Transverse colon (tissue), 4 donors: ENCODE measurements at regions not wholly inside any gene's neighbourhood (a gene's known extent, or its start where the extent isn't known, plus 50 kb on each side); places are given as distances from the start of the nearest gene placed in this dataset.
"Not testable (repeated sequence)": the region's sequence is repeated elsewhere in the genome, so short reads cannot be mapped to it uniquely, and the experiment has no call there.

Experiments used
- DNase-seq: peaks from one replicate; pipeline ENCODE4 v3.0.0-alpha.2; 2019
- H3K27ac ChIP-seq, 4 donors: fragments of 200-600 bp; sonication (generic); 2 replicates each; pipeline ENCODE4 v1.5.1; 2016 to 2018; ENCODE audit warnings: inconsistent platforms in 4 of 4
- H3K27me3 ChIP-seq: fragments of 200-600 bp; sonication (generic); 2 replicates; pipeline ENCODE4 v1.5.1; 2017; ENCODE audit warnings: inconsistent platforms
- H3K36me3 ChIP-seq, 4 donors: fragments of 200-600 bp; sonication (generic); 2 replicates each; pipeline ENCODE4 v1.5.1; 2017 to 2019; ENCODE audit warnings: inconsistent platforms in 4 of 4
- H3K4me1 ChIP-seq, 4 donors: fragments of 200-600 bp; sonication (generic); 2 replicates each; pipeline ENCODE4 v1.5.1; 2017 to 2020; ENCODE audit warnings: inconsistent platforms in 4 of 4
- H3K4me3 ChIP-seq, 4 donors: fragments of 200-600 bp; sonication (generic); 1 replicate in 1 of 4; 2 replicates in 3 of 4; pipeline versions ENCODE4 v1.5.1 to v1.6.1; 2017 to 2019; ENCODE audit warnings: inconsistent platforms in 4 of 4
- H3K9me3 ChIP-seq, 2 donors: fragments of 200-600 bp; sonication (generic); 2 replicates each; pipeline ENCODE4 v1.5.1; 2017 to 2019; ENCODE audit warnings: inconsistent platforms in 2 of 2
- EP300 ChIP-seq: sonication (generic); formaldehyde crosslinking; IDR thresholded peaks from one replicate; pipeline ENCODE4 v1.6.1; 2017; ENCODE audit warnings: antibody characterized with exemption, low read depth
- POLR2A ChIP-seq: fragments of 450-650 bp; IDR thresholded peaks from one replicate; pipeline ENCODE4 v1.6.1; 2016; ENCODE audit warnings: antibody characterized with exemption, mild to moderate bottlenecking, moderate library complexity
- POLR2AphosphoS5 ChIP-seq, 3 donors: sonication (generic); formaldehyde crosslinking; IDR thresholded peaks; one replicate each; pipeline ENCODE4 v1.6.1; 2016; ENCODE audit warnings: antibody characterized with exemption in 3 of 3
- WGBS, 2 donors: methylation state at CpG; one replicate each; pipeline ENCODE4 v1.1.5; 2018; ENCODE audit warnings: low coverage in 1 of 2; 5-methylcytosine and 5-hydroxymethylcytosine counted together
- in situ Hi-C, 4 donors: fragments of 200-750 bp; cut with MboI; loops; one replicate each; pipeline versions ENCODE4 v1.15.0 to v1.15.1; 2017; ENCODE audit warnings: low sequenced_read_pairs in 3 of 4, low pct_ligation_motif_present in 1 of 4, low pct_unique_long_range_greater_than_20kb in 1 of 4
- intact Hi-C: fragments of 100-400 bp; cut with DNase I; formaldehyde crosslinking; loops from one replicate; pipeline ENCODE4 v1.15.1; 2023; ENCODE audit warnings: low total_unique reads
- TF ChIP-seq, protein P1 (sequence below), 5 experiments: fragments of 200-600 bp in 3 of 5; fragments of 450-650 bp in 2 of 5; sonication (generic) in 3 of 5; IDR thresholded peaks; 1 replicate in 2 of 5; 2 replicates in 3 of 5; pipeline ENCODE4 v1.5.1; 2016 to 2017; ENCODE audit warnings: antibody characterized with exemption in 5 of 5, inconsistent platforms in 3 of 5, mild to moderate bottlenecking in 2 of 5, moderate library complexity in 1 of 5

DNA sequence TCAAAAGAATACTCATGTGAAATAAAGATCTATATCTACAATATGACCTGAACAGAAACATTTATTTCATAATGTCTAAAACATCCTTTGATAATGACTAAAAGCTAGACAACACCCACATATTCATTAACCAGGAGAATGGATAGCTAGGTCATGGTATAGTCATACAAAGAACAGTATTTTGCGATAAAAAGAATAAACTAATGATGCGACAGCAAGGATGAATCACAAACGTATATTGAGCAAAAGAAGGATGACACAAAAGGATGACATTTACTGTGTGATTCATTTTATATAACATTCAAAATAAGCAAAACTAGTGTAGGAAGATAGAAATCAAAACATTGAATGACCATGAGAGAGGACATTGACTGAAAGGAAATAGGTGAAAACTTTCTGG, 1233.1 kb downstream of the OTOL1 start:
- Histone ChIP-seq H3K36me3 (no peaks in the 10 kb centered on the region), H3K27ac (no peak overlapping the region), H3K4me1 (no peaks in the 10 kb centered on the region), H3K27me3 (no peaks in the 10 kb centered on the region), H3K9me3 (no peaks in the 10 kb centered on the region), H3K4me3 (no peak overlapping the region)
- in situ Hi-C loops (no loop called here), intact Hi-C loops (no loop called here)
- TF ChIP-seq EP300 (no peak), POLR2AphosphoS5 (IDR thresholded peaks at IDR 0.05) (no peak), POLR2A (no peak)
- TF ChIP-seq, protein P1, sequence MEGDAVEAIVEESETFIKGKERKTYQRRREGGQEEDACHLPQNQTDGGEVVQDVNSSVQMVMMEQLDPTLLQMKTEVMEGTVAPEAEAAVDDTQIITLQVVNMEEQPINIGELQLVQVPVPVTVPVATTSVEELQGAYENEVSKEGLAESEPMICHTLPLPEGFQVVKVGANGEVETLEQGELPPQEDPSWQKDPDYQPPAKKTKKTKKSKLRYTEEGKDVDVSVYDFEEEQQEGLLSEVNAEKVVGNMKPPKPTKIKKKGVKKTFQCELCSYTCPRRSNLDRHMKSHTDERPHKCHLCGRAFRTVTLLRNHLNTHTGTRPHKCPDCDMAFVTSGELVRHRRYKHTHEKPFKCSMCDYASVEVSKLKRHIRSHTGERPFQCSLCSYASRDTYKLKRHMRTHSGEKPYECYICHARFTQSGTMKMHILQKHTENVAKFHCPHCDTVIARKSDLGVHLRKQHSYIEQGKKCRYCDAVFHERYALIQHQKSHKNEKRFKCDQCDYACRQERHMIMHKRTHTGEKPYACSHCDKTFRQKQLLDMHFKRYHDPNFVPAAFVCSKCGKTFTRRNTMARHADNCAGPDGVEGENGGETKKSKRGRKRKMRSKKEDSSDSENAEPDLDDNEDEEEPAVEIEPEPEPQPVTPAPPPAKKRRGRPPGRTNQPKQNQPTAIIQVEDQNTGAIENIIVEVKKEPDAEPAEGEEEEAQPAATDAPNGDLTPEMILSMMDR (IDR thresholded peaks at IDR 0.05): no peak
- WGBS, 2 donors: 82 to 94% methylated on average over 3 of the region's 3 CpGs
- no peak for DNase-seq

DNA sequence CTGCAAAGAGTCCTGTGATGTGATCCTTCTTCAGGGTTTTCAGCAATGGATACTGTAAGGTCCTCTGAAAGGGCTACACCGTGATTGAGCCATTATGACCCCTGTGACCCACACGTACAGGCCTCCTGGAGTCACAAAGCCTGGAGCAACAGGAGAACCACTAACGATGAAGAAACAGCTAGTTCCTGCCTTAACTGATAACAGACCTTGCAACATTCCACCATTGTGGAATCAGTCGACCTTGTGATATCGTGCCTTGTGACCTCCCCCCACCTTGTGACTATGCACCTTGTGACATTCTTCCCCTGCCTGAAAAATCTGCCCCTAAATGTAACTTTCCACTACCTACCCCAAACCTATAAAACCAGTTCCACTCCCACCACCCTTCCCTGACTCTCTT, 1235.4 kb downstream of the OTOL1 start:
- H3K4me1 ChIP-seq, H3K36me3 ChIP-seq, H3K27me3 ChIP-seq, H3K9me3 ChIP-seq, H3K27ac ChIP-seq, DNase-seq, in situ Hi-C loops, intact Hi-C loops, H3K4me3 ChIP-seq: not testable (repeated sequence)
- WGBS, 2 donors: 80 to 85% methylated on average over 1 to 5 of the region's 5 CpGs

DNA sequence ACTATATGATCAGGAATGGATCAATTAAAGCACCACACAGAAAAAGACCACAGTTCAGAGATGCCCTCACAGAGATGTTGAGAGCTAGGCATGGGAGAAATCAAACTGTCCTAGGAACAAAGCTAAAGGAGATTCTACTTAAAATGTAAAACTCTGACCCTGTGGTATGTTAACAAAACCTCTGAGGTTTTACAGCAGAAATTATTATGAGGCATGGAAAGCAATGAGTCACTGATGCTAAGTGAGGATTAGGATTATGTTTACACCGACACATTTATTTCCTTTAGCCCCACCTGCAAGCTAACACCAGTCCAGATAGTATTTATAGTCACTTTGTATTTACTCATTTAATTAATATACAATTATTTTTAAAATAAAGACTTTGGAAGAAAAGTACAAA, 1242.2 kb downstream of the OTOL1 start:
- TF ChIP-seq POLR2A: no peak
- no peak for TF ChIP-seq EP300
- no peak for TF ChIP-seq POLR2AphosphoS5 (IDR thresholded peaks at IDR 0.05)
- TF ChIP-seq, protein P1 (IDR thresholded peaks at IDR 0.05): no peak
- Histone ChIP-seq H3K36me3 (no peaks in the 10 kb centered on the region), H3K4me1 (no peaks in the 10 kb centered on the region), H3K4me3 (no peak overlapping the region), H3K27me3 (no peaks in the 10 kb centered on the region), H3K9me3 (no peaks in the 10 kb centered on the region), H3K27ac (no peak overlapping the region)
- in situ Hi-C loops (no loop called here), intact Hi-C loops (no loop called here)
- no peak for DNase-seq
- 59 to 71% methylated on average over 1 of the region's 1 CpG for WGBS, 2 donors

DNA sequence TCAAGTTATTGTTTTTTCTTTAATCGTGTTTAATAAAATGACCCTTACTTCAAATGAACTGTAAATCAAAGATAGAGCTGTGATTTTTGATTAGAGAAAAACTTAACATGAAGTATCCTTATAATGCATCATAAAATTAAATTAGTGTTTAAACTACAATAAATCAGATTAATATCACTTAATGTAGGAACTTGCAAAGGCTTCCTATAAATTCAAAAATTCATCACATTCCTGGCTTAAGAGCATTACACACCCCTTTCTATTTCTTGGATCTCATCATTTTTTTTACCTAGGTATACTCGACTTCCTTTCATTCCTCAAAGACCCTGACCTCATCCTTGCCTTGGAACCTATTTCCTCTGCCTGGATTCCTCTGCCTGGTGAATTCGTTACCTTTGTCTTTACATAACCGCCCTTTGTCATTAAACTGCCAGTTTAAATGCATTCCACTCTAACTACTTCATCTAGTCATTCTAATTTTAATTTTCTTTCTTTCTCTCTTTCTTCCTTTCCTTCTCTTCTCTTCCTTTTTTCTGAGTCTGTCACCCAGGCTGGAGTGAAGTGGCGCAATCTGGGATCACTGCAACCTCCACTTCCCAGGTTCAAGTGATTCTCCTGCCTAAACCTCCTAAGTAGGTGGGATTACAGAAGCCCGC, 1244.5 kb downstream of the OTOL1 start:
- Histone ChIP-seq H3K4me3 (no peak overlapping the region), H3K9me3 (no peaks in the 10 kb centered on the region), H3K27ac (no peak overlapping the region), H3K36me3 (no peaks in the 10 kb centered on the region), H3K27me3 (no peaks in the 10 kb centered on the region), H3K4me1 (no peaks in the 10 kb centered on the region)
- TF ChIP-seq POLR2A: no peak
- no peak for DNase-seq
- 74 to 78% methylated on average over 3 to 6 of the region's 6 CpGs for WGBS, 2 donors
- in situ Hi-C loops (no loop called here), intact Hi-C loops (no loop called here)

DNA sequence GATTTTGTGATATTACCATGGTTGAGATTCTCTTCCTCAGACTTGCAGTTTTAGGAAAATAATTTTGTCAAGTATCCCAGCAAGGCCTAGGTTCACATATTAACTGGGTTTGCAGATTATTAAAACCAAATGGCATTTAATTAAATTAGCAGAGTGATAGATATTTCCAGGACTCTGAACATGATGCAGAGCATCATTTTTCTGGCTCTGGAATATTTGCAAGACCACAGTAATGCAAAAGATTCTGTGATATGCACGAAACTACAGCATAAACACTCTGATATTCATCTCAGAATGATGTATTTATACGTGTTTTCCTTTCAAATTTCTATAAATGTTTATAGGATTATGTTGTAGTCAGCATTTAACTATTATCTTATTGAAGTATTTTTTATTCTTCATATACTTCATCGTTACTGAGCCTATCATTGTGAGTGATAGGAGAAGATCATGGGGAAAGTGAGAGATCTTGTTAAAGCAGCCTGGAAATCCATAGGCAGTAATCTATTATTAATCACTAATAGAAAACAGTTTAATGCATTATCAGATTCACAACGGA, 1245.6 kb downstream of the OTOL1 start:
- in situ Hi-C loops: no loop called here
- DNase-seq: no peak

DNA sequence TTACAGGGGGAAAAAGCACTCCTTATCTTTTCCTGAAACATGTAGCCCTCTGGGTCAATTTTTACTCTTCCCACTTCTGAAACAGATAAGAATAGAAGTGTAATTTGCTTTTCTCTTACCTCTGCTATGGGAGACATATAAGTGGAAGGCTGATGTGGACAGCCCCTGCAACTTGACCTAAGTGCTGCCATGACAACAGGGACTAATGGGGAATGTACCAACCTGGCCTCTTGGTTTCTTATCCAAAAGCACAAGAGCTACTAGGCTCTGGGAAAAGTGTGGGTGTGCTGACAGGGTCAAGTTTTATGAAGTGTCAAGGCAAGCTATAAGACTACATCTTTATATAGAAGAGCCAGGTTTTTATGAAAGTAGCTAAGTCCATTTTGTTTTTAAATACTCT, 1246.5 kb downstream of the OTOL1 start:
- Histone ChIP-seq H3K9me3 (no peaks in the 10 kb centered on the region), H3K27me3 (no peaks in the 10 kb centered on the region), H3K36me3 (no peaks in the 10 kb centered on the region), H3K27ac (no peak overlapping the region), H3K4me3 (no peak overlapping the region), H3K4me1 (no peaks in the 10 kb centered on the region)
- no peak for DNase-seq
- intact Hi-C loops: no loop called here
- in situ Hi-C loops: no loop called here
- TF ChIP-seq POLR2AphosphoS5 (IDR thresholded peaks at IDR 0.05) (no peak), POLR2A (no peak), EP300 (no peak)
- TF ChIP-seq, protein P1 (IDR thresholded peaks at IDR 0.05): no peak

More for the DNA sequence above, 1245.6 kb downstream of the OTOL1 start:
- no peak overlapping the region for H3K4me3 ChIP-seq
- H3K9me3 ChIP-seq: no peaks in the 10 kb centered on the region
- no peaks in the 10 kb centered on the region for H3K4me1 ChIP-seq
- no peaks in the 10 kb centered on the region for H3K36me3 ChIP-seq
- WGBS, 2 donors: 71 to 90% methylated on average over 4 of the region's 4 CpGs
- no peak overlapping the region for H3K27ac ChIP-seq
- no peaks in the 10 kb centered on the region for H3K27me3 ChIP-seq
- TF ChIP-seq POLR2A: no peak
- intact Hi-C loops: no loop called here
